CD8-positive, alpha-beta memory T cell (primary cell): ENCODE measurements at regions not wholly inside any gene's neighbourhood (a gene's known extent, or its start where the extent isn't known, plus 50 kb on each side); places are given as distances from the start of the nearest gene placed in this dataset.

Experiments used
- CTCF ChIA-PET: fragments of 350-600 bp; sonication (Branson Sonifier 250); formaldehyde crosslinking; loops from one replicate; lab custom pipeline; 2021; ENCODE audit warnings: antibody characterized with exemption; lab: Charles Lee
- POLR2A ChIA-PET: fragments of 350-600 bp; sonication (Branson Sonifier 250); formaldehyde crosslinking; loops from one replicate; lab custom pipeline; 2021; ENCODE audit warnings: antibody characterized with exemption; lab: Charles Lee
- DNase-seq, 5 donors: peaks; one replicate each; pipeline versions ENCODE4 v3.0.0 to v3.0.0-alpha.2; 2020 to 2022; ENCODE audit warnings: mixed read lengths in 1 of 5
- H3K27ac ChIP-seq: one replicate; pipeline ENCODE4 v1.7.0; 2013; ENCODE audit warnings: low read depth, mild to moderate bottlenecking, low read length, moderate library complexity
- H3K27me3 ChIP-seq: 2 replicates; pipeline ENCODE4 v1.7.0; 2013; ENCODE audit warnings: low read length, mild to moderate bottlenecking; ENCODE audit not compliant: insufficient read depth, poor library complexity, severe bottlenecking
- H3K36me3 ChIP-seq: 2 replicates; pipeline ENCODE4 v1.7.0; 2013; ENCODE audit warnings: mild to moderate bottlenecking, low read length, moderate library complexity; ENCODE audit not compliant: insufficient read depth
- H3K4me1 ChIP-seq: 2 replicates; pipeline ENCODE4 v1.7.0; 2013; ENCODE audit warnings: mild to moderate bottlenecking, low read length, moderate library complexity; ENCODE audit not compliant: insufficient read depth
- H3K4me3 ChIP-seq: 2 replicates; pipeline ENCODE4 v1.7.0; 2013; ENCODE audit warnings: mild to moderate bottlenecking, low read length
- H3K9me3 ChIP-seq: 2 replicates; pipeline ENCODE4 v1.7.0; 2013; ENCODE audit warnings: mild to moderate bottlenecking, low read length
- H3K27ac Mint-ChIP-seq, 8 donors: one replicate each; pipeline ENCODE4 v1.8.0; 2020 to 2021; ENCODE audit warnings: mixed read lengths in 8 of 8, mild to moderate bottlenecking in 6 of 8, inconsistent platforms in 3 of 8, moderate library complexity in 3 of 8
- H3K27me3 Mint-ChIP-seq, 2 donors: one replicate each; pipeline ENCODE4 v1.8.0; 2020 to 2021; ENCODE audit warnings: mixed read lengths in 2 of 2, mild to moderate bottlenecking in 1 of 2, moderate library complexity in 1 of 2
- H3K36me3 Mint-ChIP-seq, 3 donors: one replicate each; pipeline ENCODE4 v1.8.0; 2020 to 2021; ENCODE audit warnings: mixed read lengths in 3 of 3, inconsistent platforms in 1 of 3, mild to moderate bottlenecking in 1 of 3
- H3K4me1 Mint-ChIP-seq, 3 donors: one replicate each; pipeline ENCODE4 v1.8.0; 2020 to 2021; ENCODE audit warnings: mixed read lengths in 3 of 3, inconsistent platforms in 1 of 3, mild to moderate bottlenecking in 1 of 3
- H3K4me3 Mint-ChIP-seq, 7 donors: one replicate each; pipeline ENCODE4 v1.8.0; 2020 to 2021; ENCODE audit warnings: mixed read lengths in 7 of 7, mild to moderate bottlenecking in 6 of 7, moderate library complexity in 4 of 7, inconsistent platforms in 2 of 7
- H3K9me3 Mint-ChIP-seq, 5 donors: one replicate each; pipeline ENCODE4 v1.8.0; 2020 to 2022; ENCODE audit warnings: mixed read lengths in 5 of 5, mild to moderate bottlenecking in 3 of 5, moderate library complexity in 2 of 5, inconsistent platforms in 1 of 5

- H3K27ac Mint-ChIP-seq, result no peak overlapping the region
- Histone ChIP-seq H3K36me3 (no peaks in the 10 kb centered on the region), H3K27ac (no peak overlapping the region), H3K4me3 (no peak overlapping the region), H3K4me1 (no peaks in the 10 kb centered on the region), H3K9me3 (no peaks in the 10 kb centered on the region), H3K27me3 (no peaks in the 10 kb centered on the region)
- H3K9me3 Mint-ChIP-seq, result no peaks in the 10 kb centered on the region
- no peak for DNase-seq
- H3K4me3 Mint-ChIP-seq, result no peak overlapping the region
- POLR2A ChIA-PET, result no interaction called here
- H3K27me3 Mint-ChIP-seq, result no peaks in the 10 kb centered on the region
- no peaks in the 10 kb centered on the region for H3K36me3 Mint-ChIP-seq
- H3K4me1 Mint-ChIP-seq, result no peaks in the 10 kb centered on the region
- CTCF ChIA-PET, result no interaction called here
Observed at GRCh38 chr18:54517521-54517920, 73.5 kb upstream of the DYNAP start.

- CTCF ChIA-PET, result no interaction called here
- H3K27ac Mint-ChIP-seq, result no peak overlapping the region
- H3K27ac ChIP-seq, result no peak overlapping the region
- no peaks in the 10 kb centered on the region for H3K36me3 Mint-ChIP-seq
- no peaks in the 10 kb centered on the region for H3K9me3 ChIP-seq
- H3K4me1 ChIP-seq, result no peaks in the 10 kb centered on the region
- POLR2A ChIA-PET, result no interaction called here
- no peaks in the 10 kb centered on the region for H3K4me1 Mint-ChIP-seq
- peaks cover 0 to 5% of the 10 kb centered on the region in 2 donors for H3K27me3 Mint-ChIP-seq
- H3K4me3 ChIP-seq, result no peak overlapping the region
- H3K36me3 ChIP-seq, result no peaks in the 10 kb centered on the region
- no peaks in the 10 kb centered on the region for H3K27me3 ChIP-seq
- no peak for DNase-seq
- no peak overlapping the region for H3K4me3 Mint-ChIP-seq
- no peaks in the 10 kb centered on the region for H3K9me3 Mint-ChIP-seq
Observed at GRCh38 chr18:54521846-54522245, 69.2 kb upstream of the DYNAP start.

GRCh38 chr18:54528942-54529376, 62.1 kb upstream of the DYNAP start:
- Mint-ChIP-seq H3K36me3 (no peaks in the 10 kb centered on the region), H3K27me3 (peaks cover 5 to 12% of the 10 kb centered on the region in 2 donors), H3K4me3 (no peak overlapping the region), H3K9me3 (no peaks in the 10 kb centered on the region), H3K4me1 (no peaks in the 10 kb centered on the region), H3K27ac (no peak overlapping the region)
- Histone ChIP-seq H3K36me3 (no peaks in the 10 kb centered on the region), H3K4me1 (no peaks in the 10 kb centered on the region), H3K9me3 (no peaks in the 10 kb centered on the region), H3K4me3 (no peak overlapping the region), H3K27me3 (no peaks in the 10 kb centered on the region), H3K27ac (no peak overlapping the region)
- ChIA-PET CTCF (no interaction called here), POLR2A (no interaction called here)
- DNase-seq, result no peak

GRCh38 chr18:54529444-54529843, 61.6 kb upstream of the DYNAP start:
- DNase-seq, result no peak
- H3K27ac Mint-ChIP-seq, result no peak overlapping the region

GRCh38 chr18:54530285-54530684, 60.8 kb upstream of the DYNAP start:
- no peak overlapping the region for H3K4me3 Mint-ChIP-seq
- H3K27me3 Mint-ChIP-seq, result peaks cover 0 to 12% of the 10 kb centered on the region in 2 donors
- Histone ChIP-seq H3K9me3 (no peaks in the 10 kb centered on the region), H3K27ac (no peak overlapping the region), H3K4me3 (no peak overlapping the region), H3K4me1 (no peaks in the 10 kb centered on the region), H3K27me3 (no peaks in the 10 kb centered on the region), H3K36me3 (no peaks in the 10 kb centered on the region)
- H3K27ac Mint-ChIP-seq, result no peak overlapping the region
- no peaks in the 10 kb centered on the region for H3K36me3 Mint-ChIP-seq
- H3K9me3 Mint-ChIP-seq, result no peaks in the 10 kb centered on the region
- ChIA-PET CTCF (no interaction called here), POLR2A (no interaction called here)
- no peaks in the 10 kb centered on the region for H3K4me1 Mint-ChIP-seq
- DNase-seq, result no peak

More at GRCh38 chr18:54529444-54529843, 61.6 kb upstream of the DYNAP start:
- ChIA-PET POLR2A (no interaction called here), CTCF (no interaction called here)
- H3K36me3 ChIP-seq, result no peaks in the 10 kb centered on the region
- no peaks in the 10 kb centered on the region for H3K9me3 Mint-ChIP-seq
- H3K4me1 Mint-ChIP-seq, result no peaks in the 10 kb centered on the region
- H3K4me3 ChIP-seq, result no peak overlapping the region
- H3K9me3 ChIP-seq, result no peaks in the 10 kb centered on the region
- H3K27me3 ChIP-seq, result no peaks in the 10 kb centered on the region
- no peaks in the 10 kb centered on the region for H3K36me3 Mint-ChIP-seq
- H3K4me3 Mint-ChIP-seq, result no peak overlapping the region
- no peak overlapping the region for H3K27ac ChIP-seq
- peaks cover 3 to 12% of the 10 kb centered on the region in 2 donors for H3K27me3 Mint-ChIP-seq
- H3K4me1 ChIP-seq, result no peaks in the 10 kb centered on the region

- H3K4me3 Mint-ChIP-seq, result no peak overlapping the region
- H3K9me3 Mint-ChIP-seq, result no peaks in the 10 kb centered on the region
- H3K27ac ChIP-seq, result no peak overlapping the region
- no peaks in the 10 kb centered on the region for H3K4me1 ChIP-seq
- H3K36me3 ChIP-seq, result no peaks in the 10 kb centered on the region
- H3K36me3 Mint-ChIP-seq, result no peaks in the 10 kb centered on the region
- no peak overlapping the region for H3K27ac Mint-ChIP-seq
- CTCF ChIA-PET, result no interaction called here
- H3K4me3 ChIP-seq, result no peak overlapping the region
- no peaks in the 10 kb centered on the region for H3K4me1 Mint-ChIP-seq
- no peaks in the 10 kb centered on the region for H3K27me3 ChIP-seq
- no peak for DNase-seq
- peaks cover 0 to 12% of the 10 kb centered on the region in 2 donors for H3K27me3 Mint-ChIP-seq
- H3K9me3 ChIP-seq, result no peaks in the 10 kb centered on the region
- POLR2A ChIA-PET, result no interaction called here
Observed at GRCh38 chr18:54531402-54532065, 59.5 kb upstream of the DYNAP start.

GRCh38 chr18:54532222-54532621, 58.8 kb upstream of the DYNAP start:
- Mint-ChIP-seq H3K27me3 (peaks cover 0 to 11% of the 10 kb centered on the region in 2 donors), H3K36me3 (no peaks in the 10 kb centered on the region), H3K27ac (no peak overlapping the region), H3K4me1 (no peaks in the 10 kb centered on the region), H3K9me3 (no peaks in the 10 kb centered on the region), H3K4me3 (no peak overlapping the region)
- Histone ChIP-seq H3K27me3 (no peaks in the 10 kb centered on the region), H3K36me3 (no peaks in the 10 kb centered on the region), H3K9me3 (no peaks in the 10 kb centered on the region), H3K27ac (no peak overlapping the region), H3K4me1 (no peaks in the 10 kb centered on the region), H3K4me3 (no peak overlapping the region)
- CTCF ChIA-PET, result no interaction called here
- DNase-seq, result no peak
- POLR2A ChIA-PET, result no interaction called here

GRCh38 chr18:54532962-54533361, 58.1 kb upstream of the DYNAP start:
- CTCF ChIA-PET, result no interaction called here
- no peak for DNase-seq

More at GRCh38 chr18:54532962-54533361, 58.1 kb upstream of the DYNAP start:
- Mint-ChIP-seq H3K27me3 (peaks cover 0 to 10% of the 10 kb centered on the region in 2 donors), H3K27ac (no peak overlapping the region), H3K36me3 (no peaks in the 10 kb centered on the region), H3K9me3 (no peaks in the 10 kb centered on the region), H3K4me1 (no peaks in the 10 kb centered on the region), H3K4me3 (no peak overlapping the region)
- H3K27me3 ChIP-seq, result no peaks in the 10 kb centered on the region
- H3K36me3 ChIP-seq, result no peaks in the 10 kb centered on the region
- POLR2A ChIA-PET, result no interaction called here
- H3K9me3 ChIP-seq, result no peaks in the 10 kb centered on the region
- no peak overlapping the region for H3K27ac ChIP-seq
- no peaks in the 10 kb centered on the region for H3K4me1 ChIP-seq
- no peak overlapping the region for H3K4me3 ChIP-seq
